Common myeloid progenitor, CD34-positive (primary cell): ENCODE measurements at regions not wholly inside any gene's neighbourhood (a gene's known extent, or its start where the extent isn't known, plus 50 kb on each side); places are given as distances from the start of the nearest gene placed in this dataset.
"Not testable (repeated sequence)": the region's sequence is repeated elsewhere in the genome, so short reads cannot be mapped to it uniquely, and the experiment has no call there.

Source experiments
- CTCF ChIA-PET: fragments of 350-600 bp; sonication (Branson Sonifier 250); formaldehyde crosslinking; loops from one replicate; lab custom pipeline; 2021; ENCODE audit warnings: antibody characterized with exemption; lab: Charles Lee
- POLR2A ChIA-PET: fragments of 350-600 bp; sonication (Branson Sonifier 250); formaldehyde crosslinking; loops from one replicate; lab custom pipeline; 2021; ENCODE audit warnings: antibody characterized with exemption; lab: Charles Lee
- DNase-seq, 3 donors: peaks; one replicate each; pipeline versions ENCODE4 v3.0.0 to v3.0.0-alpha.2; 2013
- H3K27ac ChIP-seq, 2 experiments: 1 replicate in 1 of 2; 2 replicates in 1 of 2; pipeline ENCODE4 v1.7.0; 2013; ENCODE audit warnings: inconsistent platforms in 2 of 2, low read length in 2 of 2, mild to moderate bottlenecking in 2 of 2, low read depth in 1 of 2, moderate library complexity in 1 of 2; ENCODE audit not compliant: severe bottlenecking in 2 of 2, insufficient read depth in 1 of 2, poor library complexity in 1 of 2
- H3K27me3 ChIP-seq, 5 experiments: replicated peaks in 2 of 5; 1 replicate in 3 of 5; 2 replicates in 2 of 5; pipeline versions ENCODE4 v1.6.1 to v1.7.0; 2013; ENCODE audit warnings: low read length in 4 of 5, mild to moderate bottlenecking in 2 of 5, moderate library complexity in 2 of 5, inconsistent platforms in 1 of 5; ENCODE audit not compliant: insufficient read depth in 5 of 5, control insufficient read depth in 4 of 5
- H3K36me3 ChIP-seq, 4 experiments: 1 replicate in 2 of 4; 2 replicates in 2 of 4; pipeline versions ENCODE4 v1.6.1 to v1.7.0; 2013; ENCODE audit warnings: low read length in 3 of 4, control low read depth in 1 of 4, mild to moderate bottlenecking in 1 of 4; ENCODE audit not compliant: control insufficient read depth in 4 of 4, insufficient read depth in 4 of 4
- H3K4me1 ChIP-seq, 4 experiments: 1 replicate in 3 of 4; 2 replicates in 1 of 4; pipeline versions ENCODE4 v1.6.1 to v1.7.1; 2013; ENCODE audit warnings: low read length in 3 of 4, mild to moderate bottlenecking in 3 of 4, control low read depth in 1 of 4, inconsistent platforms in 1 of 4, moderate library complexity in 1 of 4; ENCODE audit not compliant: control insufficient read depth in 4 of 4, insufficient read depth in 4 of 4; ENCODE audit errors: control extremely low read depth in 1 of 4
- H3K4me3 ChIP-seq, 7 experiments: 1 replicate in 4 of 7; 2 replicates in 3 of 7; pipeline versions ENCODE4 v1.5.1 to v1.7.0; 2013; ENCODE audit warnings: mild to moderate bottlenecking in 7 of 7, low read length in 6 of 7, moderate library complexity in 6 of 7, inconsistent platforms in 2 of 7, low read depth in 2 of 7, control low read depth in 1 of 7; ENCODE audit not compliant: insufficient read depth in 4 of 7, control insufficient read depth in 1 of 7; ENCODE audit errors: extremely low read depth in 1 of 7
- H3K9me3 ChIP-seq, 5 experiments: 1 replicate in 4 of 5; 2 replicates in 1 of 5; pipeline versions ENCODE4 v1.6.1 to v1.7.1; 2013; ENCODE audit warnings: low read length in 4 of 5, mild to moderate bottlenecking in 2 of 5, inconsistent platforms in 1 of 5, low read depth in 1 of 5, moderate library complexity in 1 of 5; ENCODE audit not compliant: control insufficient read depth in 4 of 5, insufficient read depth in 2 of 5; ENCODE audit errors: control extremely low read depth in 1 of 5
- WGBS: methylation state at CpG from one replicate; pipeline ENCODE4 v1.1.5; 2013; ENCODE audit not compliant: insufficient coverage; 5-methylcytosine and 5-hydroxymethylcytosine counted together

DNA sequence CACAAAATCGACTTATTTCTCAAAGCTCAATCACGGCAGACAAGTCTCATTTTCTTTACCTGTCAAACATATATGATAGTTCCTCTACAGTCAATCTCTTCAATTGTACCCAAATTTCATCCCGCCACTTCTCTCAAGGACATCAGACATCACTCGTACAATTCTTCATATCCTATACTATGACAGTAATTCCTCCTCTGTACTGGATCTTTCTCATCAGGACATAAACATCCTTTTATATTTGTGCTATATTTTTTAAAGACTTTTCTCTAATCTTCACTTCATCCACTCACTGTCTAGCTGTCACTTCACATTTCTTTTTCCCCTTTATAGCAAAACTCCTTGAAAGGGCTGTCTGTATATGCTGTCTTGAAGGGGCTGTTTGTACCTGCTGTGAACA, 419.1 kb upstream of the NR5A2 start:
- H3K9me3 ChIP-seq = no peaks in the 10 kb centered on the region
- H3K4me3 ChIP-seq = no peak overlapping the region
- H3K4me1 ChIP-seq = peaks cover 0 to 6% (median 5%) of the 10 kb centered on the region in 4 experiments
- DNase-seq = no peak
- H3K27me3 ChIP-seq = no peaks in the 10 kb centered on the region
- CTCF ChIA-PET = no interaction called here
- WGBS = 88% methylated on average over 1 of the region's 4 CpGs
- no peak overlapping the region for H3K27ac ChIP-seq
- POLR2A ChIA-PET = no interaction called here
- no peaks in the 10 kb centered on the region for H3K36me3 ChIP-seq

DNA sequence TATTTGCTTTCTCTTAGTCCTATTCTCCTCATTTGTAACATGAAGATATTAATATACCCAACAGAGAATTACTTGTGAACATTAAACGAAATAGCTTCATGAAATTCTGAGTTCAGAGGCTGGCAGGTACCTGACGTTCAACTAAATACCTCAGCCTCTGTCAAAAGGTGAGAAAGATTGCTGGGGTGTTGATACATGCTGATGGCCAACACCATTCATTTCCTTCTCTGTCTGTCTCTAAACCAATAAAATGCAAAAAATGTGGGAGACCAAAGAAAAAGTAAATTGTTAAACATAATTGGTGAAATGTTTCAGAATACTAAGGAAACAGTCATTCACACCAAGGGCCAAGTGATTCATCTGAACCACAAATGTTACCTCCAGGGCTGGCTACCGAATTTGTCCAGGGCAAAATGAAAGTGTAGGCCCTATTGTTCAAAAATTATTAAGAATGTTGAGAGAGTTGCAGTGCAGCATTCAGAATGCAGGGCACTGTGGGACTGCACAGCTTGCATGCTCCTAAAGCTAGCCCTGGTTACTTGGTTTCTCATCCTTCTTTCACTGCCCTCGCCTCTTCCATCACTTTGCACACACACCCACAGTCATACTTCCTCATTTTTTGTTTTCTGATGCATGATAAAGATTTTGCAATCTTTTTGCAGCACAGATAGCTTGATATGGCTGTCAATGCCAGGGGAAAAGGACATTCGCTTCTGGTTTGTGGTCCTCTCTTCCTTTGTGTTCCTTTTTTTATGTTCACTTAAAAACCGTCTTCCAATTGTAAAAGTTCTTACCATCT, 414.3 kb upstream of the NR5A2 start:
- WGBS = no CpG with 5 or more reads among the region's 6 CpGs
- no peak overlapping the region for H3K27ac ChIP-seq
- no peaks in the 10 kb centered on the region for H3K36me3 ChIP-seq
- peaks cover 0 to 14% (median 11%) of the 10 kb centered on the region in 4 experiments for H3K4me1 ChIP-seq
- H3K9me3 ChIP-seq = no peaks in the 10 kb centered on the region
- H3K27me3 ChIP-seq = no peaks in the 10 kb centered on the region
- peak overlapping the region in 1 of 7 experiments; percentile 16 for H3K4me3 ChIP-seq
- ChIA-PET CTCF (no interaction called here), POLR2A (interaction anchor here (0.6 kb wide), 1 partner anchor 876 kb away, joined by 3 read pairs; no protein-coding TSS in a partner anchor)
- peak; percentile 43 to 82 (median 79) for DNase-seq

DNA sequence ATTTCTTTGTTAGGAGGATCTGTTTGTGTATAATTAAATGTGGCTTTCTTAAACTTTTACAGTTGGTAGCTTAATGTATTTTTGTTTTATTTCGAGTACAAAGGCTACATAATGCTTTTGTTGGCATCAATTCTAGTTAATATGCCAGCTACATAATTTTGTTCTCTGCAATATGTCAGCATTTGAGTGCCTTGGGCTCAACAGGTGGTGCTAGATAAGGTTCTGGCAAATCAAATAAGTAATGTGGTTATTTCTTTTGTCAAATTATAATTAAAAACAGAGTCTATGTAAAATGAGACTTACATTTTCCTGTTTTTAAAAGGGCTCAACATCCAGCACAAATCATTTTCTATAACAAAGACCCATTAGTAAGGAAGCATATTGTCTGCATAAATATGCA, 410.6 kb upstream of the NR5A2 start:
- no peak for DNase-seq
- H3K27me3 ChIP-seq = no peaks in the 10 kb centered on the region
- H3K4me1 ChIP-seq = peaks cover 0 to 14% (median 11%) of the 10 kb centered on the region in 4 experiments
- no peaks in the 10 kb centered on the region for H3K36me3 ChIP-seq
- H3K9me3 ChIP-seq = no peaks in the 10 kb centered on the region
- no peak overlapping the region for H3K27ac ChIP-seq
- ChIA-PET POLR2A (no interaction called here), CTCF (interaction anchor here (0.9 kb wide), 1 partner anchor 9 kb away, joined by 4 read pairs; no protein-coding TSS in a partner anchor)
- no peak overlapping the region for H3K4me3 ChIP-seq
- WGBS = no CpG with 5 or more reads among the region's 1 CpG

DNA sequence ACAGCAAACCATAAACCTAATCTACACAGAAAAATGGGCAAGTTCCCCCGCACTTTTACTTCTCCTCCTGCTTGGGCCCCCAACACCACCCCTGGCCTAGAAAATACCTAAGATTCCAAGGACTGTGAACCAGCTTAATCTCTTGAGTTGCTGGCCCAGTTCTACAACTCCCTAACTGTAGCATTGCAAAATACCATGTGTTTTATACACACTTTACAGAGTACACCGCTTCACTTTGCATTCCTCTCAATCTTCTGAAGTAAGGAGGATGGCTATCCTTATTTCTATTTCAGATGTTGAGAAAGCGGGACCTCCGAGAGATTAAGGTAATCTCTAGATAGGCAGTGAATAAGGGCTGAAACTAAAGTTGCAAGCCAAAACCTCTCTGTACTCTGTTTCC, 408.3 kb upstream of the NR5A2 start:
- Histone ChIP-seq H3K9me3 (no peaks in the 10 kb centered on the region), H3K27ac (no peak overlapping the region), H3K4me1 (peaks cover 0 to under 1% (median 0%) of the 10 kb centered on the region in 4 experiments), H3K27me3 (no peaks in the 10 kb centered on the region), H3K4me3 (no peak overlapping the region), H3K36me3 (no peaks in the 10 kb centered on the region)
- 94% methylated on average over 4 of the region's 4 CpGs for WGBS
- CTCF ChIA-PET = no interaction called here
- DNase-seq = no peak
- POLR2A ChIA-PET = no interaction called here

DNA sequence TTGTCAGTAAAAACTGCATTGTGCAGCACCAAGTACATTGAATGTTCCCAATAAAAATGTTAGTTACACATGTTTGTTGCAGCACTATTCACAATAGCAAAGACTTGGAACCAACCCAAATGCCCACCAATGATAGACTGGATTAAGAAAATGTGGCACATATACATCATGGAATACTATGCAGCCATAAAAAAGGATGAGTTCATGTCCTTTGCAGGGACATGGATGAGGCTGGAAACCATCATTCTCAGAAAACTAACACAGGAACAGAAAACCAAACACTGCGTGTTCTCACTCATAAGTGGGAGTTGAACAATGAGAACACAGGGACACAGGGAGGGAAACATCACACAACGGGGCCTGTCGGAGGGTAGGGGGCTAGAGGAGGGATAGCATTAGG, 401.3 kb upstream of the NR5A2 start:
- DNase-seq, H3K4me3 ChIP-seq, H3K36me3 ChIP-seq, POLR2A ChIA-PET, H3K27me3 ChIP-seq, H3K27ac ChIP-seq, H3K4me1 ChIP-seq, H3K9me3 ChIP-seq: not testable (repeated sequence)
- 100% methylated on average over 2 of the region's 3 CpGs for WGBS
- CTCF ChIA-PET = interaction anchor here (1.0 kb wide), 1 partner anchor 9 kb away, joined by 4 read pairs; no protein-coding TSS in a partner anchor

DNA sequence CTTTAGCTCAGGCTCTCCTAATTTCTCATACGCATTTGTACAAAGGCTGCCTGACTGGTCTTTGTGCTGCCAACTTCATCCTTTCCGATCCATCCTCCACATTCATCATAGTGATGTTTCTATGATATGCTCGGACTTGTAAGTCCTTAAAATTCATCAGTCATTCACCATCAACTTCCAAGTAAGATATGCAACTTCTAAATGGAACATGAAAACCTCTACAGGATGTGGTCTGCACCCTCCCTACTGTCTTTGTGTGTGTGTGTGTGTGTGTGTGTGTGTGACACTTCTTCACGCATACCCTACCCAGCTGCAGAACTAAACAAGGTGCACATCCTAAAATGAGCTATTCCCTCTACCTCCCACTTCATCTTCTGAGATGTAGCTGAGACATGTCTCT, 397.9 kb upstream of the NR5A2 start:
- POLR2A ChIA-PET = no interaction called here
- peak in 2 of 3 donors; percentile 9 to 22 for DNase-seq
- Histone ChIP-seq H3K4me1 (no peaks in the 10 kb centered on the region), H3K9me3 (no peaks in the 10 kb centered on the region), H3K4me3 (no peak overlapping the region), H3K27ac (no peak overlapping the region), H3K27me3 (no peaks in the 10 kb centered on the region), H3K36me3 (no peaks in the 10 kb centered on the region)
- WGBS = 100% methylated on average over 1 of the region's 4 CpGs
- CTCF ChIA-PET = no interaction called here

DNA sequence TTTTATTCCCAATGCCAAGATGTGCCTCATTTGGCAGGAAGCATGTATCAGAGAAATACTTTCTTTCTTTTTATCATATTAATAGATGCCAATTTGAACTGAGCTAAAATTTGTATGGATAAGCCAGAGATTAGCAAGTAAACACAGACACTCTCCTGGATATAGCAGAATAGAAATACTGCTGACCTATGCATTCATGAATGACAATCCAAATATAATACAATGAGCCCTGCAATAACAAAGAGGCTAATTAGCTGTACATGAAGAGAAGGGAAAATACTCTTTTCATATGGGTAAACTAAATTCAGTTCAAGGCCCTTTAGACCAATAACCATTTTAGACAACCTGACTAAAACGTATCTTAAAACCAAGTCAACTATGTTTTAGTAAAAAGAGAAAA, 388.1 kb upstream of the NR5A2 start:
- Histone ChIP-seq H3K27me3 (no peaks in the 10 kb centered on the region), H3K4me3 (no peak overlapping the region), H3K27ac (no peak overlapping the region), H3K9me3 (no peaks in the 10 kb centered on the region), H3K36me3 (no peaks in the 10 kb centered on the region), H3K4me1 (no peaks in the 10 kb centered on the region)
- ChIA-PET POLR2A (interaction anchor here (0.6 kb wide), 1 partner anchor 15 kb away, joined by 4 read pairs; no protein-coding TSS in a partner anchor), CTCF (interaction anchor here (0.6 to 1.1 kb wide), 3 partner anchors 18 to 1470 kb away, joined by 3 read pairs; no protein-coding TSS in a partner anchor)
- WGBS = no CpG with 5 or more reads among the region's 1 CpG
- DNase-seq = no peak
